Ascending aorta (tissue), 2 donors: ENCODE measurements at regions not wholly inside any gene's neighbourhood (a gene's known extent, or its start where the extent isn't known, plus 50 kb on each side); places are given as distances from the start of the nearest gene placed in this dataset.

Source experiments
- DNase-seq, 2 donors: peaks; one replicate each; pipeline ENCODE4 v3.0.0-alpha.2; 2019; ENCODE audit warnings: low spot score in 2 of 2
- H3K27ac ChIP-seq, 2 donors: fragments of 200-600 bp; sonication (generic); one replicate each; pipeline ENCODE4 v1.5.1; 2016 to 2017; ENCODE audit warnings: mild to moderate bottlenecking in 1 of 2
- H3K27me3 ChIP-seq: fragments of 200-600 bp; sonication (generic); one replicate; pipeline ENCODE4 v1.5.1; 2017
- H3K36me3 ChIP-seq, 2 donors: fragments of 200-600 bp; sonication (generic); one replicate each; pipeline ENCODE4 v1.5.1; 2016
- H3K4me1 ChIP-seq, 2 donors: fragments of 200-600 bp; sonication (generic); one replicate each; pipeline ENCODE4 v1.5.1; 2016 to 2017; ENCODE audit warnings: mild to moderate bottlenecking in 1 of 2
- H3K4me3 ChIP-seq, 2 donors: fragments of 200-600 bp; sonication (generic); one replicate each; pipeline ENCODE4 v1.5.1; 2016 to 2017; ENCODE audit warnings: mild to moderate bottlenecking in 1 of 2
- H3K9me3 ChIP-seq, 2 donors: fragments of 200-600 bp; sonication (generic); one replicate each; pipeline ENCODE4 v1.5.1; 2016
- intact Hi-C: fragments of 100-400 bp; cut with DNase I; formaldehyde crosslinking; loops from one replicate; pipeline ENCODE4 v1.15.1; 2023
- TF ChIP-seq, protein P1 (sequence below), 3 experiments: fragments of 200-600 bp in 2 of 3; fragments of 450-650 bp in 1 of 3; sonication (generic) in 2 of 3; IDR thresholded peaks; one replicate each; pipeline ENCODE4 v1.5.1; 2016 to 2019; ENCODE audit warnings: antibody characterized with exemption in 3 of 3, mild to moderate bottlenecking in 1 of 3, moderate library complexity in 1 of 3

DNA sequence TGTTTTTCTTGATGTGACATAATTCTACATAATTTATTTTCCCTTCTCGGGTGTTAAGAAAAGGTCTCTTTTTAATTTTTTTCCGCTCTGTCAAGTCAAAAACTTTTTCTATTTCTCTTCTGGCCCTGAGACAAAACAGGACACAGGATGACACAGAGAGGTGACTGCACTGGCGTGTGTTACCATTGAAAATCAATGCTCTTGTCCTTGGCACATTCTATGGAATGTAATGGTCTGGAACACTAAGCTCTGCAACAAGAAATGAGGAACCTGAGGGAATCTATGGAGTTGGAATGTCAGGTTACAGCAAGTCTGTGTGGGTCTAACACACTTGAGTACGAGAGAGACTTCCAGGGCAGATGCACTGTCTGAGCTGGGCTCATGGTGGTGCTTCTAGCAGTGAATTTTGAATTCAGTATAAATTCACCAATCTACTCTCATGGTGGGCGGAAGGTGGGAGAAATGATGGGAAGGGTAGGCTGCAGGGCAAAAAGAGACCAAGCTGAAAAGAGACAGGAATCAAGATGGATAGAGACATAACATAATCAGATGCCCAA is 508.3 kb downstream of the TUSC7 start:
- DNase-seq, result no peak
- Histone ChIP-seq H3K9me3 (no peaks in the 10 kb centered on the region), H3K4me3 (no peak overlapping the region), H3K27ac (no peak overlapping the region), H3K27me3 (no peaks in the 10 kb centered on the region), H3K36me3 (no peaks in the 10 kb centered on the region), H3K4me1 (no peaks in the 10 kb centered on the region)
- TF ChIP-seq, protein P1, sequence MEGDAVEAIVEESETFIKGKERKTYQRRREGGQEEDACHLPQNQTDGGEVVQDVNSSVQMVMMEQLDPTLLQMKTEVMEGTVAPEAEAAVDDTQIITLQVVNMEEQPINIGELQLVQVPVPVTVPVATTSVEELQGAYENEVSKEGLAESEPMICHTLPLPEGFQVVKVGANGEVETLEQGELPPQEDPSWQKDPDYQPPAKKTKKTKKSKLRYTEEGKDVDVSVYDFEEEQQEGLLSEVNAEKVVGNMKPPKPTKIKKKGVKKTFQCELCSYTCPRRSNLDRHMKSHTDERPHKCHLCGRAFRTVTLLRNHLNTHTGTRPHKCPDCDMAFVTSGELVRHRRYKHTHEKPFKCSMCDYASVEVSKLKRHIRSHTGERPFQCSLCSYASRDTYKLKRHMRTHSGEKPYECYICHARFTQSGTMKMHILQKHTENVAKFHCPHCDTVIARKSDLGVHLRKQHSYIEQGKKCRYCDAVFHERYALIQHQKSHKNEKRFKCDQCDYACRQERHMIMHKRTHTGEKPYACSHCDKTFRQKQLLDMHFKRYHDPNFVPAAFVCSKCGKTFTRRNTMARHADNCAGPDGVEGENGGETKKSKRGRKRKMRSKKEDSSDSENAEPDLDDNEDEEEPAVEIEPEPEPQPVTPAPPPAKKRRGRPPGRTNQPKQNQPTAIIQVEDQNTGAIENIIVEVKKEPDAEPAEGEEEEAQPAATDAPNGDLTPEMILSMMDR (IDR thresholded peaks at IDR 0.05), result no peak
- intact Hi-C loops, result no loop called here

DNA sequence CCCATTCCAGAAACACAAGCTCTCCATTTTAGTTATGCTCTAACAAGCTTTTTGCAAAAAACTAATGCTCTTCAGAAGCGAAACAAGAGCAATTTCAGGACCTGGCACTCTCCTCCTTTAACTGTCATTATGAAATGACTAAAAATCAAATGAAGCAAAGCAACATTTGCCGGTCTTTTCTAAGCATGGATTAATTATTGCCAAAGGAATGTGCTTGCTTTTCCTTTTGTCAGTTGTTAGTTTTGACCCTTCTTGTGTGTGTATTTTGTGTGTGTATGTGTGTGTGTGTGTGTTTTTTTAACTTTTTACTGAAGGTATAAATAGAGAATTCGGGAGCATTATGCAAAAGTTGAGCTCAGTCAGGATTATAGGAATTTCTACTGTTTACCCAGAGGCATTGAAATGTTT is 509.1 kb downstream of the TUSC7 start:
- no peak overlapping the region for H3K4me3 ChIP-seq

DNA sequence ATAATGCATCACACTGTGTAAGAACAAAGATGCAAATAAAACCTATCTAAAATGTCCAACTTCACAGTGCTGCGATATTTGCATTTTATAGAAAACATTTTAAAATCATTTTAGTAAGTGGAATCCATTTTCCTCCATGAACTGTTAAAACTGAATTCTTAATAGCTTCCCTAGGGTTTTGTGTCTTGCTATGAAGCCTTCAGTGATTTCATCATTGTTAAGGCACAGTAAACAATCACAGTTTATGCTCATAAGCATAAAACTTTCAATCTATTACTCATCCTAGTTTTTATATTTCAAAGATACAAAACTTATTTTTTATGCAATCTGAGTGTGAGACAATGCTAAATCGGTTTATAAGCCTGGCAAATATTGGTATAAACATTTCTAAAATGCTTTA is 509.7 kb downstream of the TUSC7 start:
- Histone ChIP-seq H3K27ac (no peak overlapping the region), H3K27me3 (no peaks in the 10 kb centered on the region), H3K9me3 (no peaks in the 10 kb centered on the region), H3K36me3 (no peaks in the 10 kb centered on the region), H3K4me3 (no peak overlapping the region), H3K4me1 (no peaks in the 10 kb centered on the region)
- no peak for DNase-seq
- TF ChIP-seq, protein P1 (IDR thresholded peaks at IDR 0.05), result no peak
- intact Hi-C loops, result no loop called here

More for the DNA sequence above, 509.1 kb downstream of the TUSC7 start:
- H3K36me3 ChIP-seq, result no peaks in the 10 kb centered on the region
- no peak for DNase-seq
- H3K9me3 ChIP-seq, result no peaks in the 10 kb centered on the region
- no peaks in the 10 kb centered on the region for H3K27me3 ChIP-seq
- no peaks in the 10 kb centered on the region for H3K4me1 ChIP-seq
- H3K27ac ChIP-seq, result no peak overlapping the region
- intact Hi-C loops, result no loop called here
- TF ChIP-seq, protein P1 (IDR thresholded peaks at IDR 0.05), result no peak

DNA sequence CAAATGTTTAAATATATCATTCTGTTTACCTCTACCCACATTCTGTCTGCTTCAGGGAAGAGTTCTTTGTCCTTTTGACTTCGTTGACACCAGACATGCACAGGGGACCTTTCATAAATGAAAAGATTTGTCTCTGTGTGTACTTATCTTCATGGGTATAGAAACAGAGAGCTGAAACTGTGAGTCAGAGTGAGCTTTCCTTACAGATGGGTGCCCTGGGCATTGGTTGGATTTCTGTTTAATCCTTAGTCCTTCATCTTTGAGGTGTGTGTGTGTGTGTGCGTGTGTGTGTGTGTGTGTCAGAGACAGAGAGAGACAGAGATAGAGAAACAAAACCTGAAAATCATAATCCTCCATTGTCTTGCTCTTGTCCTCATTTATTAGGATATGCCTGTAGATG is 517.4 kb downstream of the TUSC7 start:
- no peak for DNase-seq
- Histone ChIP-seq H3K36me3 (no peaks in the 10 kb centered on the region), H3K27ac (no peak overlapping the region), H3K27me3 (no peaks in the 10 kb centered on the region), H3K4me3 (no peak overlapping the region), H3K9me3 (no peaks in the 10 kb centered on the region), H3K4me1 (no peaks in the 10 kb centered on the region)
- TF ChIP-seq, protein P1 (IDR thresholded peaks at IDR 0.05), result no peak
- intact Hi-C loops, result no loop called here

DNA sequence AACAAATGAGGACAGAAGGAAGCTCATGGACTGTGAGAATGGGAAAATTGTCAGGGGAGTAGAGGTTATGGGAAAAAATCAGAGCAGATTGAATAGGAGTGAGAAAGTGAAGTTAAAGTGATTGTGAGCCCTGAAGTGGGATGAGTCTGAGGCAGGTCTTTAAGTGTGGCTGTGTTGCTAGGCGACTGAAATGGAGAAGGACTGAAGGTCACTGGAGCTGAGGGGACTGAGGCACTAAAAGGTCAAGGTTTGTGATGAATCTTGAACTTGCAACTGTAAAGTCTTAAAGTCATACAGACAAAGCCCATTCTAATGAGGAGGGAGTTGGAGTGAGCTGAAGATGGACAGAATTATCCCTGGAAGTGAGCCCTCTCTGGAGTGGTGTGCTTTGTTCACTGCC is 518.9 kb downstream of the TUSC7 start:
- Histone ChIP-seq H3K4me1 (no peaks in the 10 kb centered on the region), H3K27me3 (no peaks in the 10 kb centered on the region), H3K9me3 (no peaks in the 10 kb centered on the region), H3K4me3 (no peak overlapping the region), H3K27ac (no peak overlapping the region), H3K36me3 (no peaks in the 10 kb centered on the region)
- no peak for DNase-seq
- intact Hi-C loops, result no loop called here
- TF ChIP-seq, protein P1 (IDR thresholded peaks at IDR 0.05), result no peak

DNA sequence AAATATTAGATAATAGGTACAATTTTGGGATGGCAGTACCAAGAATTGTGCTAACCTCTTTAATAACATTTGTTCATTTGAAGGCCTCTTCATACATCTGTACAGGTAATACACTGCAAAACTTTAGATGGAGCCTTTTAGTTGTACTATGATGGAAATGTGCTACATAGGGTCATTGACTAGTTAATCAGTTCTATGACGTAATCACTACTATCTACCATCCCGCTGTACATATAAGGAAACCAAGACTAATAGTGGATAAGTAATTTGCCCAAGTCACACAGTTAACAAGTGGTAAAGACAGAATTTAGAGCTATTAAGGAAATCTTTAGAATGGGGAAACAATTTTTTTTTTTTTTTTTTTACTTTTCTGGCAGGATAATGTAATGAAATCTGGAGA is 521.3 kb downstream of the TUSC7 start:
- H3K36me3 ChIP-seq, result no peaks in the 10 kb centered on the region
- DNase-seq, result no peak
- TF ChIP-seq, protein P1 (IDR thresholded peaks at IDR 0.05), result no peak
- H3K27ac ChIP-seq, result no peak overlapping the region
- intact Hi-C loops, result no loop called here
- H3K27me3 ChIP-seq, result no peaks in the 10 kb centered on the region
- H3K4me1 ChIP-seq, result no peaks in the 10 kb centered on the region
- no peak overlapping the region for H3K4me3 ChIP-seq
- H3K9me3 ChIP-seq, result no peaks in the 10 kb centered on the region
